SKM-1 (cell line): ENCODE measurements at regions not wholly inside any gene's neighbourhood (a gene's known extent, or its start where the extent isn't known, plus 50 kb on each side); places are given as distances from the start of the nearest gene placed in this dataset.

ENCODE experiments used
- DNase-seq: peaks from one replicate; lab custom pipeline; 2025; ENCODE audit not compliant: unreplicated experiment; lab: John Stamatoyannopoulos, UW

- DNase-seq = no peak
Observed at GRCh38 chr11:37109286-37109585, 511.2 kb upstream of the RAG2 start.

DNA sequence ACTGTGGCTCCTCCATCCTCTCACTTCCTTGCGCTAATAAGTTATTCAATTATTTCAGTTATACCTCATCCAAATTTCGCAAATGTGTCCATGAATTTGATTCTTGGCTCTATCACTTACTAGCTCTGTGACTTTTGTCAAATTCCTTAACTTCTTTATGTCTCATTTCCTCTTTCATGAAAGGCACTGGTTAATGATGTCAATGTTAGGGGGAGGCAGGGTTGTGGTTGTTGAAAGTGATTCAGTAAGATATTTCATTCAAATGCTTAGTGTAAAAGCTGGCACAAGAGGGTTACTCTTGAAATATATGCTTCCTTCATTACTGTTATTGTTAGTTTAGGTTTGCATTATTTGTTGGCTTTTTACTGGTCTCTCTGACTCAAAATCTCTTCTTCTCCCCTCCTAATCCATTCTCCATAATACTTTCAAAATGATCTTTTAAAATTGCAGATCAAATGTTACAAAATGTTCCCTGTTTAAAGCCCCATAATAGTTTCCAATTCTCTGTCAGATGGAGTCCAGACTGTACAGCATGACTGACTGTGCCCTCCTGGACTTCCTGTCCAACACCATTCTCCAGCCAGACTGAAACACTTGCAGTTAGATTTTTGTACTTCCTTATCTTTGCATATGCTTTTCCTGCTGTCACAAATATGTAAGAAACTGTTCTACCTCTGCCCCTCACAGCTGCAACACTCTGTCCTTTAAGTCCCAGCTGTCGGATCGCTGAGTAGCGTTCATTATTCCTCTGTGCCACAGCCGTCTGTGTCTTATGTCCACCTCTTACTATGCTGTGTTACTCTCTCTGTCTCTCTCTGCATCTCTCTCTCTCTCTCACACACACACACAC is 510.6 kb upstream of the RAG2 start:
- DNase-seq = no peak

DNA sequence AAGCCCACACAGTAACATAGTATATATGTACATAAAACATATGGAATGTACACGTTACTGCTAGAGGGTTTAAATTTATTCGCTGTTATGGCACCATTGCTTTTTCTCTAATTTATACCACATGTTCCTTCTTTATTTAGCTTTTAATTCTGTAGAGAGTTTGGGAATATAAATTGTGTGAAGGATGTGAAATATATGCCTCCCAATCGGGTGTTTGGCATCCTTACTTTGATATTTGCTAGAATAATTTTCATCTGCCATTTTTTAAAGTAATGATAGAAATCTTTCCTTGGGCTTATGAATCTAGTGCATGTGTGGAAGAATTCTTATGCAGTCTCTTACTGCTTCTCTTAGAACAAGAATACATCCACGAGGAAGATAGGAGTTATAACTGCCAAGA is 509.8 kb upstream of the RAG2 start:
- DNase-seq = no peak

DNA sequence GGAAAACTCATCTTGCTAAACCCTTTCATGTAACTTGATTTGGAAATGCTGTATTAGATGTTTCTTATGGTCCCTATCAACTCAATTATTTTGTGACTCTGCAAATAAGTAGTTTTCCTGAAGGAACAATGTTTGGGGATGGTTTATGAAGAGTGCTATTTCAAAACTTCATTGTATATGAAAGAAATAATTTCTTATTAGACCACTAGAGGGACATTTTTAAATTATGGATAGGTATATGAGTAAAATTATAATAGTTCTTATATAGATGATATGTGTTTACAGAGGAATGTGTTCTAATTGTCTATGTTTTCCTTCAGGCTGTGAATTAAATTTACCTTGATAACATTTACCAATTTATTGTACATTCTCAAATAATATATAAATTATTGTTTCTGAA is 509.4 kb upstream of the RAG2 start:
- DNase-seq = no peak

DNA sequence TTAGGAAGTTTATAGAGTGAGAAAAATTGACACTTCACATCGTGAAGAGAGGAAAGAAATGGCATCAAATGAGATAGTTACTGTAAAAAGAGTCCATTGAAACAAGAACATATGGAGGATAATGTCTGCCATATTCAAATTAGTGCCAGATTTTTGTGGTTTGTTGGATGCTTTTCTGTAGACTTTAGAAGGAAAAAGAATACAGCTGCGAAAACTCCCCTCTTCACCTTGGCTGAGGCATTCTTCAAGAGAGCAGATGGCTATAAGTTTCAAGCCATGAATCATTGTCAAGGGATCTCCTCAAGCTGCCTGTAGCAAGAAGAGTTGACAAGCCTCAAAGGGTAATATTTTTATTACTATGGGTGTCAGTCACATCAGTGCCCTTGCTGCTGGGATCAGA is 507.4 kb upstream of the RAG2 start:
- DNase-seq = no peak

DNA sequence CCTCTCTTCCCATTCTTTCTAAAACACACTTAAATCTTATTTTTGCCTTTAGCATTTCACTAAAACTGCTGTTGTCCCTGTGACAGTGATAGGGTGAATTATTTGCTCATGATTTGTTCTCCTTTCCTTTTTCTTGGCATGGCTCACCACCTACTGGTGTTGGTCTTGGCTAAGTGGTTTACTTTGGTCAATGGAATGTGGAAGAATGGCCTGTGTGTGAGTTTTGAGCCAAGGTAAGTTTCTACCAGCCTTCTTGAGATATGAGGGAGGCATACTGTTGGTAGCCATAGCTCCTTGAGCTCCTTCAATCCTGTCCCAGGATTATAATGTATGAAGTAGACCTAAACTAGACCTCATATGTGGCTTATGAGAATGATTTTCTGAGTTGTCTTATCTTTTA is 506.3 kb upstream of the RAG2 start:
- DNase-seq = no peak

DNA sequence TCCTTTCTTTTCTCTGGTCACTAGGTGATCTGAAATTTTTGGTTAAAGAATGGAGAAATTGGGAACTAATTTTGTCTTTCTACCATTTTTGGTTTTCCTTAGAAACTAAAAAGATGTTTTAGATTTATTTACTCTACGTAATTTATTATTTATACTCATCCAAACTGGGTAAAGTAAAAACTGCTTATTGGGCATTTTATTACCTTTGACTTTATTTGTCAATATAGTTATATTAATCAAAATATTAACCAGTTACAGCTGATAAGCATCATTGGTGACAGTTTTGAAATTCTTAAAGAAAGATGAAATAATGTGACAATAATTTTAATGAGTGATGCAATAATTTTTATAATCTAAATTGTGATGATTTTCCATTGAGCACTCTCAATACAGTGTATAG is 502.0 kb upstream of the RAG2 start:
- DNase-seq = no peak

- DNase-seq = no peak
Observed at GRCh38 chr11:37092487-37092886, 494.5 kb upstream of the RAG2 start.

DNA sequence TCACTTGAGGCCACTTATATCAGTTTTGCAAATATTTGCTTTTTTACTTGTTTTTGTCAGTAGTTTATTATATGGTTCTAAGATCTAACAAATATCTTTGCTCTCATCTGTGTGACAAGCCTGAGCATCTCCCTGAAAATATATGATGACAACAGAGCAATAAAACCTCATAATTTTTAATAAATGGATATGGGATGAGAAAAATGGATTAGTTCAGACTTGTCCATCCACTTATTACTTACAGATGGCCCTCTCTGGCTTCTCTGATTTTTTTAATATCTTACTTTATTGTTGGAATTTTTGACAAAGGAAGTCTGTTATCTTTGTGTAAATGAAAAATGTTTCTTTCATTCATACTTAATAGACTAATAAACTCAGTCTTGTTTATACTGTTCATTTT is 491.4 kb upstream of the RAG2 start:
- no peak for DNase-seq

- DNase-seq = no peak
Observed at GRCh38 chr11:37088573-37088910, 490.5 kb upstream of the RAG2 start.

DNA sequence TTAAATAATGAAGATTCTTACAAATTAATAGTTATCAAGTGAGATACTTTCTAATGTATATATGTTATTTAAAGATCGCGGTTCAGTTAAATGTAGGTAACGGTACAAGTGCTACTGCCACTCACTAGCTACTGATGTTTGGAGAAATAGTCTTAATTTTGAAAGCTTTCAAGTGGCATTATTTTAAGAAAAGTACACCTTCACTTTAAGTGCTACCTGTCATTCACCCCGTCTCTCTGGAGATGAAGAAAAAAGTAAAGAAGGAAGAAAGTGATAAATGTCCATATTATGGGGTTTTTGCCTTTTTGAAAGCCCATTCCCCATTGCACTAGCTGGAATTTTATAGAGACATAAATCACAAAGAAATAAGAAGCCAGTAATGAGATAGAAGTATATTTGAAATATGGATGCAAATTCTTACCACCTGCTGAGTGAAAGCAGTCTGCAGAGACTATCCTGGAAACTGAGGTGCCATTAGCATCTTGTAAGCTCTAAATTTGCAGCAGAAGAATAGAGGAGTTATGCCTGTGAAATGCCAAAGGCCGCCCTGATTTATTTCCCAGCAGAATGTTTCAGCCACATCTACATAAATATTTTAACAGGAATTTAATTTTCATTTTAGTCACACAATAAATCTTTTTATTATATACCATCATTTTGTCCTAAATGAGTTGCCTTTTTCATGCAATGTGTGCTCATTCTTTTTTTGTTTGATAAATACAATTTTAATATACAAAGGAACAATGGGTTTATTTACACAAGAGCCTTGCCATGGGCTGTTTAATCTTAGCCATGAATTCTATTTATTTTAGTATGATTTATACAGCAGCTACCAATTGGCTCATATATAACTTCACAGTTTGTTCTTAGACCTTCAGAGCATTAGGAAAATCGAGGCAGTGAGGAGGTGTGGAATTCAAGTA is 489.9 kb upstream of the RAG2 start:
- DNase-seq = no peak

GRCh38 chr11:37078521-37078920 is 480.5 kb upstream of the RAG2 start:
- DNase-seq = no peak

GRCh38 chr11:37076866-37077265 is 478.8 kb upstream of the RAG2 start:
- no peak for DNase-seq

DNA sequence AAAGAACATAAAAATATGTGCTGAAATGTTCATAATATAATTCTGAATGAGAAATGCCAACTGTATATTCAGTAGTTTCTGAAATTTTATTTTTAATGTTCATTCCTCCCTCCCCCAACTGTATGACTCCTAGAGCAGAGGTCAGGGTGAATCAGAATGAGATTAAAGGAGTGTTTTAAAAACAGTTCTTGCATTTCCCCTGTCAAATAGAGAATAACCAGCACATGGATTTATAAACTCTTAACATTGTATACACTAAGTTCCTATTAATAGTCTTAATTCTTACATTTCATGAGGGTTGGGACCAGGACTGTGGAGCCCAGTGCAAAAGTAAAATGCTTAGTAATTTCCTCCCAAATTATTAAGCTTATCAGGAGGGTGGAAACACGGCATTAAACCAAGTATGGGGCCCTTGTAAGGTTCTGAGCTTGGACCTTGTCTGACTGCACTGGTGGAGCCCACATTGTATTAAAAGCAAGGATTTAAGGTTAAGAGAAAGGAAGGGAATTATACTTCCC is 474.6 kb upstream of the RAG2 start:
- no peak for DNase-seq

GRCh38 chr11:37050311-37050710 is 452.3 kb upstream of the RAG2 start:
- DNase-seq = no peak

GRCh38 chr11:37040921-37041320 is 442.9 kb upstream of the RAG2 start:
- no peak for DNase-seq

DNA sequence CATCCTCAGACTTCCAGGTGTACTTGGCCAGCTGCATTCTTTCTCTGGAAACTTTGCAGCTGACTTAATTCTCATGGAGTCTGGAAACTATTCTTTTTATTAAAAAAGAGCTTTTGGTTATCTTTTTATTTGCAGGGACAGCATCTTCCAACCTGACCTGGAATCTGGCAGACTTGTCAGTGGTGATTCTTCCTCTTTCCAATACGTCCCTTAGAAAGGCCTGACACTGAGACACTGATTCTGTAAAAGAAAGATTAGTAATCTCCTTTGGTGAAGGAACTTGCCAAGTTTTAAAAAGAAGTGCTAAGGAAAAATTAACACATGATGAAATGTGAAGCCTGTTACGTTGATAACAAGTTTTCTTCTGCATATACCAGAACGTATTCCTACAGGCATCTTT is 440.9 kb upstream of the RAG2 start:
- DNase-seq = no peak

GRCh38 chr11:37026741-37027140 is 428.7 kb upstream of the RAG2 start:
- DNase-seq = no peak

DNA sequence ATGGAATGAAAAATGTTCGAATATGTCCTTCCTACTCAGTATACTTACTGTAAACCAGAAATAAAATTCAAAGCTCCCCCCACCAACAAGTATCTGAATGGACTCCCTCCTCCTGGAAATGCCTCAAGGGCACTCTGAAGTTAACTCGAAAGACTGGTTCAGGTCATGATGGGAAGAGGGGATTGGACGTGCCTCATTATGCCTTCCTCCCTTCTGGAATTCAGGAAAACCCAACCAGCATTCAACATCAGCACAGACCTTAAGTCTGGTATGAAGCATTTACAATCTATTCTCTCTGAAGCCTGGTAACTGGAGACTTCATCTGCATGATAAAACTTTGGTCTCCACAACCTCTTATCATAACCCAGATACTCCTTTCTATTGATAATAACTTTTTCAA is 428.3 kb upstream of the RAG2 start:
- DNase-seq = no peak

DNA sequence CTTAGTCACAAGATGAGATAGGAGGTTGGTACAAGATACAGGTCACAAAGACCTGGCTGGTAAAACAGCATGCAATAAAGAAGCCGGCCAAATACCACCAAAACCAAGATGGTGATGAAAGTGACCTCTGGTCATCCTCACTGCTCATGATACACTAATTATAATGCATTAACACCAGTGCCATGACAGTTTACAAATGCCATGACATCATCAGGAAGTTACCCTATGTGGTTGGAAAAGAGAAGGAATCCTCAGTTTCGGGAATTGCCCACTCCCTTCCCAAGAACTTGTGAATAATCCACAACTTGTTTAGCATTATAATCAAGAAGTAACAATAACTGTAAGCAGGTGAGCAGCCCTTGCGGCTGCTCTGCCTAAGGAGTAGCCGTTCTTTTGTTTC is 408.5 kb upstream of the RAG2 start:
- DNase-seq = no peak

- DNase-seq = no peak
Observed at GRCh38 chr11:37002831-37003230, 404.8 kb upstream of the RAG2 start.

DNA sequence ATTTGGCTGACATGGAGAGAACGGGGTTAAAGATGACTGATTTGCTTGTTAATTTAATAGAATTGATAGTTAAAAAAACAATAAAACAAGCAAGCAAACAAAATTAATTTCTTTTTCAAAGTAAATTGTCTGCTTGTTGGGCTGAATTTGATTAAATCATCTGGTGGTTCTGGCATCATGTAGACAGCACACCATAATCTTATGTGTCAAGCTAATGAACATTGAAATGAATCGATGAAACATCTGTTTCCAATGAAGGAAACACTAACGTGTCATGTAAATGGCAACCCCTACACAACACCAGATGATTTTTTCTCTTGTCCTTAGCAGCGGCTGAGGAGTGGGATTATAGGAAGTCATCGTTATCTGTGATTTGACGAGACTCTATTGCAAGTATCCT is 399.6 kb upstream of the RAG2 start:
- no peak for DNase-seq
